AML-193 (cell line): ENCODE measurements at regions not wholly inside any gene's neighbourhood (a gene's known extent, or its start where the extent isn't known, plus 50 kb on each side); places are given as distances from the start of the nearest gene placed in this dataset.

Source experiments
- DNase-seq, 2 experiments: peaks; one replicate each; lab custom pipeline; 2025; lab: John Stamatoyannopoulos, UW

- DNase-seq, result no peak
Measured at GRCh38 chr15:47997195-47998080, 123.4 kb upstream of the SLC24A5 start.

- no peak for DNase-seq
Measured at GRCh38 chr15:47998619-47999019, 122.2 kb upstream of the SLC24A5 start.

GRCh38 chr15:48001393-48002039, 119.3 kb upstream of the SLC24A5 start:
- no peak for DNase-seq

- DNase-seq, result no peak
Measured at GRCh38 chr15:48002767-48003166, 118.0 kb upstream of the SLC24A5 start.

GRCh38 chr15:48003441-48003840, 117.3 kb upstream of the SLC24A5 start:
- no peak for DNase-seq

GRCh38 chr15:48005077-48005476, 115.7 kb upstream of the SLC24A5 start:
- DNase-seq, result no peak

- no peak for DNase-seq
Measured at GRCh38 chr15:48006031-48006511, 114.7 kb upstream of the SLC24A5 start.

- no peak for DNase-seq
Measured at GRCh38 chr15:48010316-48010715, 110.5 kb upstream of the SLC24A5 start.

GRCh38 chr15:48012191-48012590, 108.6 kb upstream of the SLC24A5 start:
- DNase-seq, result no peak

- DNase-seq, result no peak
Measured at GRCh38 chr15:48016865-48017264, 103.9 kb upstream of the SLC24A5 start.

GRCh38 chr15:48017747-48018146, 103.0 kb upstream of the SLC24A5 start:
- DNase-seq, result no peak

- no peak for DNase-seq
Measured at GRCh38 chr15:48020166-48020565, 100.6 kb upstream of the SLC24A5 start.

- no peak for DNase-seq
Measured at GRCh38 chr15:48021336-48022086, 99.3 kb upstream of the SLC24A5 start.

GRCh38 chr15:48025118-48025517, 95.7 kb upstream of the SLC24A5 start:
- DNase-seq, result no peak

GRCh38 chr15:48028712-48029111, 92.1 kb upstream of the SLC24A5 start:
- no peak for DNase-seq

GRCh38 chr15:48029642-48030041, 91.1 kb upstream of the SLC24A5 start:
- DNase-seq, result no peak

- no peak for DNase-seq
Measured at GRCh38 chr15:48031466-48031865, 89.3 kb upstream of the SLC24A5 start.

- DNase-seq, result no peak
Measured at GRCh38 chr15:48031973-48032372, 88.8 kb upstream of the SLC24A5 start.

- DNase-seq, result no peak
Measured at GRCh38 chr15:48032911-48033310, 87.9 kb upstream of the SLC24A5 start.

- no peak for DNase-seq
Measured at GRCh38 chr15:48038221-48038620, 82.6 kb upstream of the SLC24A5 start.

- DNase-seq, result no peak
Measured at GRCh38 chr15:48040166-48040817, 80.5 kb upstream of the SLC24A5 start.

- no peak for DNase-seq
Measured at GRCh38 chr15:48041454-48041853, 79.3 kb upstream of the SLC24A5 start.
